ENCODE measurements at regions not wholly inside any gene's neighbourhood (a gene's known extent, or its start where the extent isn't known, plus 50 kb on each side); places are given as distances from the start of the nearest gene placed in this dataset.

GRCh38 chr5:147037515-147038205 lies 159.1 kb upstream of the PPP2R2B start:
- DNase-seq (ENCODE audit: low read depth), result no peak

- no peak for DNase-seq (ENCODE audit: low read depth)
Observed at GRCh38 chr5:147040856-147041255, 162.3 kb upstream of the PPP2R2B start.

DNA sequence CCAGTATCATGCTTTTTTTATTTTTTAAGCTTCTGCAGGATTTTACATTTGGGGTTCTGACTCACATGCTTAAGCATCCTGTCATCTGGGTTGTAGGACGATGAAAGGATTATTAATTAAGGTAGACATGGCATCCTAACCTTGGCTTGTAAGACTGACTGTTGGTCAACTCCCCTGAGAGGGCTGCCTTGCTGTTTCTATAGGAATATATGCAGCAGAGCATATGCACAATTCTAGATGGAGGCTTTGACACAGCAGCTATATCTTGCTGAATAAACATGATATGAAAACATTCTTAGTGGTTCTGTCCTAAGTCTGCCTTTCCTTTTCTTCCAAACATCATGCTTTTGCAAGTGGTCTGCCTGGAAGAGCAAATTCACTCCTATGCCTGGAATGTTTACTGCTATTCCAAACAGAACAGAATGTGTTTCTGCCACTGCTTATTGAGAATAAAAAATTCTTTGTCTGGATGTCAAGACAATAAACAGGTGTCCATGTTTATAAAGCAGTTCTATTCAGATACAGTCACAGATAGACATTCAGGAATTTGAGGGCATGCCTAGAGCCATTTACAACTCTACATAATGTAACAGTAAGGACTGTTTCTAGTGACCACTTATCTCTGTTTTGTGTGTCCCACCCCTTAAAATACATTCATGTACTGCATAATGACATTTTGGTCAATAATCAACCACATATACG lies 166.2 kb upstream of the PPP2R2B start:
- no peak for DNase-seq (ENCODE audit: low read depth)

GRCh38 chr5:147045290-147045689 lies 166.7 kb upstream of the PPP2R2B start:
- no peak for DNase-seq (ENCODE audit: low read depth)

DNA sequence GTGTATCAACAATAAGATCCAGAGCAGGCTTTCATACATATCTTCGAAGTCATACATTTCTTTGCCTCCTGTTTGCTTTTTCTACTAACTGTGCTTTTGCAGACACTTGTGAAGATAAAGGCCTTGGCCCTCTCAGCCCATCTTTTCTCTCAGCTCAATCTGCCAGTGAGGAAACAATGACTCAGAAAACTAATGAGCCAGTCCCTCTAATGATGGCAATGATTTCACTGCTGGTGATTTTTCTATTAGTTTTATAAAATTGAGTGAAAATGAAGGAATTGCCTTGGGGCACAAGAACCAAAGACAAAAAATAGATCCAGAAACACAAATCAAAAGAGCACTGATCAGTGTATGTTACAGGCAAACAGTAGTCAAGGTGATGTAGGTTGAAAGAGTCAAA lies 167.7 kb upstream of the PPP2R2B start:
- no peak for DNase-seq (ENCODE audit: low read depth)

- no peak for DNase-seq (ENCODE audit: low read depth)
Observed at GRCh38 chr5:147046894-147047293, 168.3 kb upstream of the PPP2R2B start.

- DNase-seq (ENCODE audit: low read depth), result no peak
Observed at GRCh38 chr5:147049764-147050163, 171.2 kb upstream of the PPP2R2B start.

DNA sequence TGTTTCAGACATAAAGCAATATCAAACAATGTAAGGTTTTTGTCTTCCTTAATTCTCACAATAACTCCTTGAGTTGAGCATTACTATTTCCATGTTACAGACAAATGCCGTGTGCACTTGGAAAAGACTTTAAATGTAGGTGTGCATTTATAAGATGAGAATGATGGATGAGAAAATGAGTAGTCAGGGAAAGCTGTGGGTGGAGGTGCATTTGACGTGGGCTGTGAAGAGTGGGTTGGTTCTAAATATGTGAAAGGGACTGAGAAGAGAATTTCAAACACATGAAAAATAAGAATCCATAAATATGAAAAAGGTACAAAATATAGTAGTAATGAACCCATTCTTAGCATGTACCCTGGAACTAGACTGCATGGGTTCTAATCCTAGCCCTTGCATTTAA lies 171.6 kb upstream of the PPP2R2B start:
- DNase-seq (ENCODE audit: low read depth), result no peak

GRCh38 chr5:147051193-147051592 lies 172.6 kb upstream of the PPP2R2B start:
- DNase-seq (ENCODE audit: low read depth), result no peak

- DNase-seq (ENCODE audit: low read depth), result no peak
Observed at GRCh38 chr5:147052519-147052918, 174.0 kb upstream of the PPP2R2B start.

DNA sequence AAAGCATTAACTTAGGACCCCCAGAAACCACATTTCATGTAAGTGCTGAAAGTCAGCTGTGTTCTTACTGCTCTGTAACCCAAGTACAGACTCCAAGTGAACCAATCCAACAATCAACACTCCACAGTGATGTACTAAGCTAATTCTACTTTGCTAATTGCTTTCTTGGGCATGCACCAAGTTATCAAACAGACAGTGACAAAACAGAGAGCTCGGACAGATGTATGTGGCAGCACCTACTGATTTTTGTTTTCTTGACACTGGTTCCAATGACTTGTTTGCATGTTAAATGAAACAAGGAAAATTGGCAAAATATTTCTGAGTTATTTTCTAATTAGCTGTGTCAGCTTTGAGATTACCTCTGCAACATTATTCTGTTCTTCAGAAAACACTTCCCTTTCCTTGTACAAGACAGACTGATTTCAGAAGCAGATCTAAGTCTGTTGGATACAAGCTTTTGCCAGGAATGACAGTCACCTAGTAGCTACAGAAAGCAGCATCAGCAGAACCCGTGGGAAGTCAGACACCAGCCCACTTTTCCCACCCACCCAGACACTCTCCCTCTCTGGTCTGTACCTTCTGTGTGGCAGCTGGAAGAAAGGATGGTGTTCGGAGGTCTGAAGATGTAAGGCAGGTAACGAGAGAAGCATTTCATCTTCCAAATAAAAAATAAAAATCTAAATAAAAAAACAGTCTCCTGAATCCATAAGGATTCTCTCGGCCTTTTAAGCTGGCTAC lies 176.7 kb upstream of the PPP2R2B start:
- no peak for DNase-seq (ENCODE audit: low read depth)

- DNase-seq (ENCODE audit: low read depth), result no peak
Observed at GRCh38 chr5:147055850-147056566, 177.5 kb upstream of the PPP2R2B start.

DNA sequence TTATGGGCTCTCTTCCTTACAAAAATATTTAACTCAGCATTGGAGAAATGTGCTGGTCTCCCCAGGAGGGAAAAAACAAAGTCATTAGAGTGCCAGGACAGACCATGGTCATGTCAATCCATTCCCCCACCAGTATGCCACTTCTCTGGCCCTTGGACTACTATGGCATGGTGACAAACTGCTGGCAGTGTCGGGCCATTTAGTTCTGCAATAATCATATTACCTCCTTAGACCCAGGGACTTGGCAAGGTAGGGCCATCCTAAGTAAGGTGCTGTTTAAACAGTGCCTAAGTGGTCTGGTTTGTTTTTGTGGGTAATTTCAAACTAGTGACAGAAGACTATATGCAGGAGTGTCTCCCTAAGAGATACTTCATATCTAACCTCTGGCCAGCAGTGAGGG lies 177.8 kb upstream of the STK32A start:
- DNase-seq (ENCODE audit: low read depth), result no peak

- DNase-seq (ENCODE audit: low read depth), result no peak
Observed at GRCh38 chr5:147061431-147061830, 173.4 kb upstream of the STK32A start.

DNA sequence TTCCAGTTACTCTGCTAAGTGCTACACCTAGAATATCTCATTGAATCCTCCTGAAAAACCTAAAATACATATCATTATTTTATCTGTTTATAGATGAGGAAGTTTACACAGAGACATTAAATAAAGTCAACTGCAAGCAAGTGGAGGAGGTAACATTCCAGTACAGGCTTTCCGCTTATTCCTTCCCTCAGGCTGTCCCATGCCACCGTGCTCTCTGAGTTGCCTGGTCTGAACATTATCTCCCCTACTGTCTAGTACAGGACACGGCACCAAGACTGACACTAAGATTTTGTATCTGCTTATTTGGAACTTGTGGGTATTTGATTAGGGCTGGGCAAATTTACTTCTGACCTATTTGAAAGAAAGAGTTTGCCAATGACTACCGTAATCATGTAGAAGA lies 172.4 kb upstream of the STK32A start:
- no peak for DNase-seq (ENCODE audit: low read depth)

GRCh38 chr5:147063943-147064342 lies 170.9 kb upstream of the STK32A start:
- DNase-seq (ENCODE audit: low read depth), result no peak

DNA sequence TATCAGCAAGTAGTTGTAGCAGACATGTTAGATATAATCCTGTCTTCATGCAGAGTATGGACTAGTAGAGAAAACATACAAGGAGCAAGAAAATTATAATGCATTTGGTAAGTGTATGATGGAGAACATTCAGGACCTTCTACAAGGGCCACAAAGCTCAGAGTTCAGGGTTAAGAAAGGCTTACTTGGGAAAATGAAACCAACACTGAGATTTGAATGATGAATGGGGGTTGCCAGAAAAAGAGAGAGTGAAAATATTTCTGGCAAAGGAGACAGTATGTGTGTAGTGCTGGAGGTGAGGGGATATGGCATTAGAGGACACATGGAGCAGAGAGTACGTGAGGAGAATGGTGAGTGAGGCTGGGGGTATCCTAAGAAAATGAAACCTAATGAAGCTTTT lies 169.8 kb upstream of the STK32A start:
- no peak for DNase-seq (ENCODE audit: low read depth)

GRCh38 chr5:147068998-147069397 lies 165.8 kb upstream of the STK32A start:
- no peak for DNase-seq (ENCODE audit: low read depth)

DNA sequence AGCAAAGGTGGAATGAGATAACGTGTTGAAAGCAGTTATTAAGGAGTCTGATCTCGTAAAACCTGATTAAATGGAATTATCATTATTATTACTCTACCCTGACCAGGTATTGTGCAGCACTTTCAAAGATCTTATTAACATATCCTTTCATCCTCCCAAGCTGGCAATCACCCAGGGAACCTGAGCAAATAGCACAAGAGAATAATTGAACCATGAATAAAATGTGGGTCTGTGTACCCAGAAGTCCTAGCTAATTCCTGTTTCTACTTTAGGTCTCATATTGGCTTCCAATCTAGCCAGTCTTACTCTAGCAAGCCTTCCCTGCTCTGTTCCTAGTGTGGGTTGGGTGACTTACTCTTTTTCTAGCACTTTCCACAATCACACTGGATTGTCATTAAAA lies 162.2 kb upstream of the STK32A start:
- DNase-seq (ENCODE audit: low read depth), result no peak

DNA sequence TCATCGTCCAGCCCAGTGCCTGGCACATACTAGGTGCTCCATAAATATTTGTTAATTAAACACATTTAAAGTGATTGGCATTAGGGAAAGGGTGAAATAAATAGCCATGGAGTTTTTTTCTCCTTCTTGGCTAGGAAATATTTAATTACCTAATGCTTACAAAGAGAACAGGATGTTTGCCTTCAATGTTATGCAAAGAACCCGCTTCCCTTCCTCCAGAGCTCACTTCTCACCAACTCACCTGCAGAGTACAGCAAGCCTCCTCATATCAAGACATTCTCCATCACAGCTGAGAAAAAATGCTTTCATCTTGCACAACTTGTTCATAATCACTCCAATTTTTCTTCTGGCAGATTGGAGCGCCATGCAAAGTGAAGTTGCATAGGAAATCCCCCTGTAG lies 161.7 kb upstream of the STK32A start:
- no peak for DNase-seq (ENCODE audit: low read depth)

GRCh38 chr5:147075187-147075586 lies 159.6 kb upstream of the STK32A start:
- DNase-seq (ENCODE audit: low read depth), result no peak

DNA sequence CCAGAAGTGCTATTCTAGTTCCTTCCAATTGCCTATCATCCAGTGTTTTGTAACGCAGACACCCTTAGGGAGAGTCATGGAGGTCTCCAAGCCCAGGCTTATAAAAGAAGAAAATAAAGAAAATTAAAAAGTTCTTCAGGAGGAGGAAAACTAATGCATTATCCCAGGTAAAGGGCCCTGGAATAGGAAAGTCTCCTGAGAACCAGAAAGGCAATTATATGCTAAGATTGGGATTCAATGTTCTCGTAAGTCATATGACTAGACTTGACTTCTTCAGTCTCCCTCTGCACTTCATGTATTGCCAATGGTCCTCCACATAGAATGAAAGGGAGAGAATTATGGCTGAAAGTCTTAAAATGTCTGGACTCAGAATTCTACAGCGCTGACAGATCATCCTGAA lies 154.4 kb upstream of the STK32A start:
- DNase-seq (ENCODE audit: low read depth), result no peak
